IMR-90 (cell line): ENCODE measurements at regions not wholly inside any gene's neighbourhood (a gene's known extent, or its start where the extent isn't known, plus 50 kb on each side); places are given as distances from the start of the nearest gene placed in this dataset.

ENCODE experiments used
- ATAC-seq: fragments of 200-7000 bp; cut with Tn5 transposase; 2 replicates; pipeline ENCODE4 v1.9.1; 2020; ENCODE audit warnings: low read depth, mild to moderate bottlenecking, moderate library complexity
- BruUV-seq: library from RNA; stranded (reverse); fragments of 400-500 nt; replicated peaks from 2 replicates; lab custom pipeline; 2021; lab: Mats Ljungman, UMichigan
- CTCF ChIA-PET: fragments of 300-600 bp; formaldehyde crosslinking; extraction: SDS; loops from one replicate; lab custom pipeline; 2021; ENCODE audit warnings: antibody characterized with exemption; lab: Yijun Ruan, JAX
- POLR2A ChIA-PET: fragments of 300-600 bp; sonication (Branson Sonifier 250); formaldehyde crosslinking; loops from one replicate; lab custom pipeline; 2022; ENCODE audit warnings: antibody characterized with exemption; ENCODE audit not compliant: unreplicated experiment; lab: Charles Lee
- DNase-seq: peaks from one replicate; pipeline ENCODE4 v3.0.0; 2013
- H2AFZ ChIP-seq: replicated peaks from 2 replicates; pipeline ENCODE3; 2013; ENCODE audit warnings: low read length, mild to moderate bottlenecking; ENCODE audit not compliant: poor library complexity
- H2AK5ac ChIP-seq: 2 replicates; pipeline ENCODE4 v1.6.1; 2013; ENCODE audit warnings: low read depth, low read length, inconsistent platforms
- H2AK9ac ChIP-seq: replicated peaks from 2 replicates; pipeline ENCODE3; 2013; ENCODE audit warnings: mild to moderate bottlenecking, low read depth, low read length, moderate library complexity; ENCODE audit not compliant: poor library complexity
- H2BK120ac ChIP-seq: 2 replicates; pipeline ENCODE4 v1.6.1; 2013; ENCODE audit warnings: low read depth, low read length, inconsistent platforms
- H2BK15ac ChIP-seq: 3 replicates; pipeline ENCODE4 v1.6.1; 2013; ENCODE audit warnings: low read depth, low read length, inconsistent platforms
- H2BK20ac ChIP-seq: 2 replicates; pipeline ENCODE4 v1.6.1; 2013; ENCODE audit warnings: low read depth, mild to moderate bottlenecking, inconsistent platforms, low read length, moderate library complexity
- H2BK5ac ChIP-seq: 2 replicates; pipeline ENCODE4 v1.6.1; 2013; ENCODE audit warnings: mild to moderate bottlenecking, low read depth, low read length, inconsistent platforms; ENCODE audit not compliant: poor library complexity, severe bottlenecking
- H3K14ac ChIP-seq: replicated peaks from 2 replicates; pipeline ENCODE4 v1.6.1; 2013; ENCODE audit warnings: low read depth, low read length, inconsistent platforms
- H3K18ac ChIP-seq: 2 replicates; pipeline ENCODE4 v1.6.1; 2013; ENCODE audit warnings: low read depth, low read length, control low read depth
- H3K23ac ChIP-seq: 2 replicates; pipeline ENCODE4 v1.6.1; 2013; ENCODE audit warnings: low read depth, low read length, inconsistent platforms
- H3K27ac ChIP-seq: 2 replicates; pipeline ENCODE4 v1.5.1; 2013; ENCODE audit warnings: mild to moderate bottlenecking, control low read depth, low read length; ENCODE audit not compliant: insufficient read depth
- H3K27me3 ChIP-seq: 2 replicates; pipeline ENCODE4 v1.6.1; 2013; ENCODE audit warnings: low read length; ENCODE audit not compliant: control insufficient read depth, insufficient read depth
- H3K36me3 ChIP-seq: 2 replicates; pipeline ENCODE4 v1.6.1; 2013; ENCODE audit warnings: low read length, mixed read lengths; ENCODE audit not compliant: control insufficient read depth, insufficient read depth
- H3K4ac ChIP-seq: 2 replicates; pipeline ENCODE4 v1.6.1; 2013; ENCODE audit warnings: low read depth, low read length, inconsistent platforms
- H3K4me1 ChIP-seq: 2 replicates; pipeline ENCODE4 v1.6.1; 2013; ENCODE audit warnings: low read length, mixed read lengths; ENCODE audit not compliant: control insufficient read depth, insufficient read depth
- H3K4me2 ChIP-seq: 2 replicates; pipeline ENCODE4 v1.6.1; 2013; ENCODE audit warnings: low read depth, mild to moderate bottlenecking, control low read depth, low read length, moderate library complexity
- H3K4me3 ChIP-seq: 2 replicates; pipeline ENCODE4 v1.5.1; 2013; ENCODE audit warnings: low read depth, mild to moderate bottlenecking, control low read depth, low read length, moderate library complexity; ENCODE audit not compliant: insufficient read depth
- H3K56ac ChIP-seq: 2 replicates; pipeline ENCODE4 v1.6.1; 2013; ENCODE audit warnings: low read length, inconsistent platforms; ENCODE audit not compliant: insufficient read depth; ENCODE audit errors: extremely low read depth
- H3K79me1 ChIP-seq, 2 experiments: 2 replicates each; pipeline ENCODE4 v1.6.1; 2013; ENCODE audit warnings: low read length in 2 of 2, inconsistent platforms in 1 of 2, low read depth in 1 of 2
- H3K9ac ChIP-seq: 2 replicates; pipeline ENCODE4 v1.6.1; 2013; ENCODE audit warnings: low read depth, low read length, control low read depth
- H3K9me1 ChIP-seq: 2 replicates; pipeline ENCODE4 v1.6.1; 2013; ENCODE audit warnings: low read length, inconsistent platforms; ENCODE audit not compliant: insufficient read depth
- H3K9me3 ChIP-seq: 2 replicates; pipeline ENCODE4 v1.6.1; 2013; ENCODE audit warnings: low read length; ENCODE audit not compliant: control insufficient read depth, insufficient read depth
- H4K20me1 ChIP-seq: 2 replicates; pipeline ENCODE4 v1.6.1; 2013; ENCODE audit warnings: low read length, inconsistent platforms; ENCODE audit not compliant: insufficient read depth
- H4K5ac ChIP-seq: 2 replicates; pipeline ENCODE4 v1.6.1; 2013; ENCODE audit warnings: mild to moderate bottlenecking, low read depth, low read length, control low read depth
- H4K8ac ChIP-seq, 2 experiments: 2 replicates each; pipeline ENCODE4 v1.6.1; 2013; ENCODE audit warnings: low read depth in 2 of 2, low read length in 2 of 2, control low read depth in 1 of 2, inconsistent platforms in 1 of 2
- H4K91ac ChIP-seq: 2 replicates; pipeline ENCODE4 v1.6.1; 2013; ENCODE audit warnings: low read depth, low read length, inconsistent platforms; ENCODE audit not compliant: insufficient read depth
- CEBPB ChIP-seq: IDR thresholded peaks from 2 replicates; pipeline ENCODE4 v1.6.1; 2012; ENCODE audit warnings: low read depth, low read length, improper control_type of control experiment
- CHD1 ChIP-seq: IDR thresholded peaks from 2 replicates; pipeline ENCODE4 v1.6.1; 2012; ENCODE audit warnings: low read depth, low read length, improper control_type of control experiment
- CTCF ChIP-seq: conservative IDR thresholded peaks from 2 replicates; pipeline ENCODE4 v1.5.1; 2012; ENCODE audit warnings: mild to moderate bottlenecking, low read depth, low read length, improper control_type of control experiment
- ELK1 ChIP-seq: fragments of 150-350 bp; IDR thresholded peaks from 2 replicates; pipeline ENCODE4 v1.6.1; 2016; ENCODE audit warnings: low read depth, mild to moderate bottlenecking, low read length, moderate library complexity, borderline replicate concordance
- FOS ChIP-seq: fragments of 150-350 bp; IDR thresholded peaks from 2 replicates; pipeline ENCODE4 v1.6.1; 2016; ENCODE audit warnings: low read depth, low read length
- MXI1 ChIP-seq: IDR thresholded peaks from 2 replicates; pipeline ENCODE4 v1.6.1; 2012; ENCODE audit warnings: low read depth, mild to moderate bottlenecking, low read length, moderate library complexity, borderline replicate concordance
- RAD21 ChIP-seq: IDR thresholded peaks from 2 replicates; pipeline ENCODE4 v1.6.1; 2012; ENCODE audit warnings: low read length, improper control_type of control experiment
- WGBS, 2 experiments: methylation state at CpG; one replicate each; pipeline versions ENCODE4 v1.1.5 to v1.1.7; 2013; ENCODE audit warnings: missing lambda C conversion rate in 2 of 2; ENCODE audit not compliant: insufficient read length in 1 of 2; ENCODE audit errors: extremely low coverage in 2 of 2; 5-methylcytosine and 5-hydroxymethylcytosine counted together
- dilution Hi-C: fragments of 300-500 bp; cut with HindIII; formaldehyde crosslinking; loops from one replicate; pipeline ENCODE4 v1.14.3; 2018; ENCODE audit warnings: low sequenced_read_pairs; ENCODE audit not compliant: unreplicated experiment
- in situ Hi-C: fragments of 300-500 bp; cut with MboI; formaldehyde crosslinking; loops from 3 replicates; pipeline ENCODE4 v1.14.3; 2019; ENCODE audit warnings: low sequenced_read_pairs, inconsistent platforms, mixed read lengths
- intact Hi-C: fragments of 100-400 bp; cut with micrococcal nuclease; formaldehyde crosslinking; loops from 2 replicates; pipeline ENCODE4 v1.10.0; 2022

- Histone ChIP-seq H4K20me1 (no peaks in the 10 kb centered on the region), H2AK5ac (no peak overlapping the region), H3K27ac (no peak overlapping the region), H2BK20ac (no peak overlapping the region), H3K14ac (no peak overlapping the region), H2BK5ac (no peak overlapping the region), H3K9me3 (peaks cover 13% of the 10 kb centered on the region), H3K4ac (no peak overlapping the region), H4K8ac (no peak overlapping the region), H3K9me1 (no peaks in the 10 kb centered on the region), H3K9ac (no peak overlapping the region), H3K4me3 (no peak overlapping the region), H3K4me2 (no peak overlapping the region), H2BK15ac (no peak overlapping the region), H3K4me1 (no peaks in the 10 kb centered on the region), H3K23ac (no peak overlapping the region), H3K56ac (no peak overlapping the region), H4K5ac (no peak overlapping the region), H2AFZ (no peak overlapping the region), H4K91ac (no peak overlapping the region), H2AK9ac (no peak overlapping the region), H3K36me3 (no peaks in the 10 kb centered on the region), H2BK120ac (no peak overlapping the region), H3K18ac (no peak overlapping the region), H3K79me1 (no peaks in the 10 kb centered on the region), H3K27me3 (no peaks in the 10 kb centered on the region)
- DNase-seq (no peak), ATAC-seq (no peak)
- POLR2A ChIA-PET, result no interaction called here
- TF ChIP-seq CHD1 (no peak), CTCF (no peak), MXI1 (no peak), FOS (no peak), RAD21 (no peak), ELK1 (no peak), CEBPB (no peak)
- intact Hi-C loops (no loop called here), dilution Hi-C loops (no loop called here), in situ Hi-C loops (no loop called here)
- CTCF ChIA-PET, result interaction anchor here (0.8 kb wide), 1 partner anchor 12 kb away, joined by 3 read pairs; no protein-coding TSS in a partner anchor
- no TSS peak for BruUV-seq
- no CpG with 5 or more reads among the region's 2 CpGs for WGBS, 2 experiments
Observed at GRCh38 chr18:1542230-1542774, 637.6 kb downstream of the ADCYAP1 start.
